Panc1 (cell line): ENCODE measurements at regions not wholly inside any gene's neighbourhood (a gene's known extent, or its start where the extent isn't known, plus 50 kb on each side); places are given as distances from the start of the nearest gene placed in this dataset.
"Not testable (repeated sequence)": the region's sequence is repeated elsewhere in the genome, so short reads cannot be mapped to it uniquely, and the experiment has no call there.

Experiments used
- POLR2AphosphoS5 ChIP-seq: IDR thresholded peaks from 2 replicates; pipeline ENCODE4 v1.6.1; 2012; ENCODE audit warnings: mild to moderate bottlenecking, low read depth, low read length, moderate library complexity
- SIN3A ChIP-seq: IDR thresholded peaks from 2 replicates; pipeline ENCODE4 v1.6.1; 2012; ENCODE audit warnings: low read depth, mild to moderate bottlenecking, low read length, moderate library complexity, borderline replicate concordance; ENCODE audit not compliant: insufficient read depth
- TF ChIP-seq, protein P1 (sequence below): fragments of 450-650 bp; IDR thresholded peaks from 2 replicates; pipeline ENCODE4 v1.5.1; 2017; ENCODE audit warnings: mild to moderate bottlenecking
- TF ChIP-seq, protein P2 (sequence below), 2 experiments: IDR thresholded peaks; 2 replicates each; pipeline ENCODE4 v1.6.1; 2011 to 2012; ENCODE audit warnings: low read depth in 2 of 2, control low read depth in 1 of 2, low read length in 1 of 2, mild to moderate bottlenecking in 1 of 2, moderate library complexity in 1 of 2; ENCODE audit not compliant: insufficient read depth in 1 of 2

DNA sequence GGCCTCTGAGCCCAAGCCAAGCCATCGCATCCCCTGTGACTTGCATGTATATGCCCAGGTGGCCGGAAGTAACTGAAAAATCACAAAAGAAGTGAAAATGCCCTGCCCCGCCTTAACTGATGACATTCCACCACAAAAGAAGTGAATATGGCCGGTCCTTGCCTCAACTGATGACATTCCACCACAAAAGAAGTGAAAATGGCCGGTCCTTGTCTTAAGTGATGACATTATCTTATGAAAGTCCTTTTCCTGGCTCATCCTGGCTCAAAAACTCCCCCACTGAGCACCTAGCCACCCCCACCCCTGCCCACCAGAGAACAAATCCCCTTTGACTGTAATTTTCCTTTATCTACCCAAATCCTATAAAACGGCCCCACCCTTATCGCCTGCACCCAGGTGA, 712.7 kb upstream of the PABPC4L start:
- TF ChIP-seq, protein P1, sequence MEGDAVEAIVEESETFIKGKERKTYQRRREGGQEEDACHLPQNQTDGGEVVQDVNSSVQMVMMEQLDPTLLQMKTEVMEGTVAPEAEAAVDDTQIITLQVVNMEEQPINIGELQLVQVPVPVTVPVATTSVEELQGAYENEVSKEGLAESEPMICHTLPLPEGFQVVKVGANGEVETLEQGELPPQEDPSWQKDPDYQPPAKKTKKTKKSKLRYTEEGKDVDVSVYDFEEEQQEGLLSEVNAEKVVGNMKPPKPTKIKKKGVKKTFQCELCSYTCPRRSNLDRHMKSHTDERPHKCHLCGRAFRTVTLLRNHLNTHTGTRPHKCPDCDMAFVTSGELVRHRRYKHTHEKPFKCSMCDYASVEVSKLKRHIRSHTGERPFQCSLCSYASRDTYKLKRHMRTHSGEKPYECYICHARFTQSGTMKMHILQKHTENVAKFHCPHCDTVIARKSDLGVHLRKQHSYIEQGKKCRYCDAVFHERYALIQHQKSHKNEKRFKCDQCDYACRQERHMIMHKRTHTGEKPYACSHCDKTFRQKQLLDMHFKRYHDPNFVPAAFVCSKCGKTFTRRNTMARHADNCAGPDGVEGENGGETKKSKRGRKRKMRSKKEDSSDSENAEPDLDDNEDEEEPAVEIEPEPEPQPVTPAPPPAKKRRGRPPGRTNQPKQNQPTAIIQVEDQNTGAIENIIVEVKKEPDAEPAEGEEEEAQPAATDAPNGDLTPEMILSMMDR: not testable (repeated sequence)
- TF ChIP-seq, protein P2, sequence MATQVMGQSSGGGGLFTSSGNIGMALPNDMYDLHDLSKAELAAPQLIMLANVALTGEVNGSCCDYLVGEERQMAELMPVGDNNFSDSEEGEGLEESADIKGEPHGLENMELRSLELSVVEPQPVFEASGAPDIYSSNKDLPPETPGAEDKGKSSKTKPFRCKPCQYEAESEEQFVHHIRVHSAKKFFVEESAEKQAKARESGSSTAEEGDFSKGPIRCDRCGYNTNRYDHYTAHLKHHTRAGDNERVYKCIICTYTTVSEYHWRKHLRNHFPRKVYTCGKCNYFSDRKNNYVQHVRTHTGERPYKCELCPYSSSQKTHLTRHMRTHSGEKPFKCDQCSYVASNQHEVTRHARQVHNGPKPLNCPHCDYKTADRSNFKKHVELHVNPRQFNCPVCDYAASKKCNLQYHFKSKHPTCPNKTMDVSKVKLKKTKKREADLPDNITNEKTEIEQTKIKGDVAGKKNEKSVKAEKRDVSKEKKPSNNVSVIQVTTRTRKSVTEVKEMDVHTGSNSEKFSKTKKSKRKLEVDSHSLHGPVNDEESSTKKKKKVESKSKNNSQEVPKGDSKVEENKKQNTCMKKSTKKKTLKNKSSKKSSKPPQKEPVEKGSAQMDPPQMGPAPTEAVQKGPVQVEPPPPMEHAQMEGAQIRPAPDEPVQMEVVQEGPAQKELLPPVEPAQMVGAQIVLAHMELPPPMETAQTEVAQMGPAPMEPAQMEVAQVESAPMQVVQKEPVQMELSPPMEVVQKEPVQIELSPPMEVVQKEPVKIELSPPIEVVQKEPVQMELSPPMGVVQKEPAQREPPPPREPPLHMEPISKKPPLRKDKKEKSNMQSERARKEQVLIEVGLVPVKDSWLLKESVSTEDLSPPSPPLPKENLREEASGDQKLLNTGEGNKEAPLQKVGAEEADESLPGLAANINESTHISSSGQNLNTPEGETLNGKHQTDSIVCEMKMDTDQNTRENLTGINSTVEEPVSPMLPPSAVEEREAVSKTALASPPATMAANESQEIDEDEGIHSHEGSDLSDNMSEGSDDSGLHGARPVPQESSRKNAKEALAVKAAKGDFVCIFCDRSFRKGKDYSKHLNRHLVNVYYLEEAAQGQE (IDR thresholded peaks at IDR 0.05; ENCODE audit: insufficient read depth in 1 of 2, low read depth in 2 of 2, low read length in 1 of 2): not testable (repeated sequence)
- TF ChIP-seq POLR2AphosphoS5, SIN3A: not testable (repeated sequence)
